GM19452 (cell line): ENCODE measurements at regions not wholly inside any gene's neighbourhood (a gene's known extent, or its start where the extent isn't known, plus 50 kb on each side); places are given as distances from the start of the nearest gene placed in this dataset.

Experiments used
- ATAC-seq: cut with Tn5 transposase; IDR thresholded peaks from one replicate; pipeline ENCODE4 v1.9.1; 2021; ENCODE audit not compliant: unreplicated experiment

DNA sequence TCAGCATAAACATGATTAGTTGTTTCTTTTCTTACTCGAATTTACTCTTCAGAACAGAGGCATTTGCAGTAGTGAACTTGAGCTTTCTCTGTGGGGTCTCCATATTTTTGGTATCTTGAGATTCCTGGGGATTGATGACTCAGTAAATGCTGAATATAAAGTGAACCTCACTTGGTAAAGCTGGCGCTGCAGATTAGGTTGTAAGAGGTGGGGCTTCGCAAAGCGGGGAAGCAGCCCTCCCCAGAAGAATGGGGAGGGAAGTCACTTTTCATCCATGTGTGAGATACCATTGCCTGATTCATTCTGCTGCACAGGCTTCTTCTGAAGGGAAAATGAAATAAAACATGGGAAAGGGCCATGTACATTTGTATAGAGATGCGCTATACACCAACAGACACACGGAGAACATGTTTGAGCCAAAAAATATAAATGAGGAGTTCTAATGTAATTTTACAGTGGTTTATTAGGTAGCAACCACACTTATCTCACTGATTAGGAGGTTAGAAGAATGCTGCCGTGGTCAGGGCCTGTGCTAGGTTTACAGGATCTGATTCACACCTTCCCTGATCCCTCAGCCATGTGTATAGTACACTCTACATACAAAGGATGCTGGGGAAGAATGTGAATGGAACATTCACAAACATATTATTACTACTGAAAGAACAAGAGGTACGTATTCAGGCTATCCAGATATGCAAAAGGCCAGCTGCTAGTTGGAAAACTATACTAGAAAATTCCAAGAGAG is 63.5 kb downstream of the DNTTIP2 start:
- no peak for ATAC-seq

- ATAC-seq = no peak
Measured at GRCh38 chr1:93814795-93815340, 64.1 kb downstream of the DNTTIP2 start.

GRCh38 chr1:93814059-93814794 is 64.8 kb downstream of the DNTTIP2 start:
- ATAC-seq = peak; percentile 81

DNA sequence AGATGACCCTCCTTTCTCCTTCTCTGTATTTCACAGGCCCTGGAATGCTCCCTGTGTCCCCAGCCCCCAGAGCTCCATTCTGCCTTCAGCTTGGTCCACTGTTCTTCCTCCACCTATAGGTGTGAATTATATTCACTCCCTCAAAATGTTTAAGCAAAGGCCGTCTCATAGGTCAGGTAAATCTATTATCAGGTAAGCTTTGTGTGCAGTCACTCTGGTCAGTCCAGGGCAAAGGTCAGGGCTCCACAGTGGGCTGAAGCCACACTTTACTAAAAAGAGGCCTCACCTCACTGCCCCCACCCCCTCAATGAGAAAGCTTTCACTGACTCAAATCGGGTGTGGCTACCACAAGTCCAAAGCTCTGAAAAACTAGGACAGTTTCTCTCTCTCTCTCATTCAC is 65.9 kb downstream of the DNTTIP2 start:
- no peak for ATAC-seq

GRCh38 chr1:93811326-93812065 is 67.5 kb downstream of the DNTTIP2 start:
- no peak for ATAC-seq

- no peak for ATAC-seq
Measured at GRCh38 chr1:93810316-93810715, 68.7 kb downstream of the DNTTIP2 start.

GRCh38 chr1:93808871-93809270 is 70.1 kb downstream of the DNTTIP2 start:
- no peak for ATAC-seq

DNA sequence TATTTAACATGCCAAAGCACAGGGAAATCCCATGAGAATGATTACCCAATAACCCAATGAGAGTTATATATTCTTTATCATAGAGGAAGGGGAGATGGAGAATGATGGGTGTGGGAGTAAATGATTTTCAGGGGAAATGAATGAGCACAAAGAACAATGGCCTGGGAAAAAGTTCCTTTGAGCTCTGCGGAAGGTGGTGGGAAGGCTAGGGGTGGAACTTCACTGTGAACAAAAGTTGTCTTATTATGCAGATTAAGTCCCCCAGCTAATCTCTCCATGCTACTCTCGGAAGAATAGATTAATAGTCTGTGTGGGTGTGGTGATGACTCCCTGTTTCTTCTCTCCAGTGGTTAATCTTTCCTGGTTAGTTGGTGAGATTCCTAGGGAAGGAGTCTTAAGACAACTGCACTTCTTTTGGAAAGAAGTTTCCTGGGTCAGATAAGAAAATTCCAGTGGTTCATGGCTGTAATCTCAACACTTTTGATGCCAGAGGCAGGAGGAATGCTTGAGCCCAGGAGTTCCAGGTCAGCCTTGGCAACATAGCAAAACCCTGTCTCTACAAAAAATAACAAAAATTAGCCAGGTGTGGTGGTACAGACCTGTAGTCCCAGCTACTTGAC is 71.6 kb downstream of the DNTTIP2 start:
- no peak for ATAC-seq

DNA sequence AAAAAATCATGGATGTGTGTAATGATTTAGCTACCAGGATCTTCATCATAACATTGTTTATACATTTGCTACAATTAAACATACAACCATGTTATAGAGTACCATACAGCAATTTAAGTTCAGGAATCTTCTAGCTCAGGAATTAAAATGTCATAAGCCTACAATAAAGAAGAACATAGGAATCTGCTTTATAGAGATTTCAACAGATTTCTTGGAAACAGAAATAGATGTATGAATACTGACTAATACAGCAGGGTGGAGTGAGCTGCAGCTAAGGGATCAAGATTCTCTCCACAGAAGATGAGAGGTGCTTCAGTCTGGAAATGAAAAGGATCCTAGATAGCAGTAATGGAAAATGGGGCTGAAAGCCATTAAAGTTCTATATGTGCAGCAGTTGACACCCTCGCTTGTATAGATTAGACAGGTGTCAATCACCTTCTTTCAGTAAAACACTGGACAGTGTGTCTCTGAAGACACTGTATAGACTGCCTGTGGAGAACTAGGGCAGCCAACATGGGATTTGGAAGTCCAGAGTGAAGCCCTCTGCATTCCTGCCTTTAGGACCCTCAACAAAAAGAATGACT is 73.9 kb downstream of the DNTTIP2 start:
- no peak for ATAC-seq

GRCh38 chr1:93804412-93804811 is 74.6 kb downstream of the DNTTIP2 start:
- ATAC-seq = no peak

DNA sequence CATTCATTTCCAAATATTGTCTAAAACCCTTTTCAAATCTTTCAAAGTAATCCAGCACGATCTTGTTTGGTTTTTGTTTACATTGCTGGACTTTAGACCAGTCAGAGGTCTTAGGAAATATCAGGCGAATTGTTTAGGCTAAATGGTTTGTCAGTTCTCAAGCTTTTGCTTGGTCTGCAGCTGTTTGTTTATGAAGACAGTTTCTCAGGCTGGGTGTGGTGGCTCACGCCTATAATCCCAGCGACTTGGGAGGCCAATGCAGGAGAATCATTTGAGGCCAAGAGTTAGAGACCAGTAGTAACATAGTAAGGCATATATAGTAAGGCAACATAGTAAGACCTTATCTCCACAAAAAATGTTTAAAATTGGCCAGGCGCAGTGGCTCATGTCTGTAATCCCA is 77.5 kb downstream of the DNTTIP2 start:
- no peak for ATAC-seq

- ATAC-seq = no peak
Measured at GRCh38 chr1:93800856-93801255, 78.2 kb downstream of the DNTTIP2 start.

DNA sequence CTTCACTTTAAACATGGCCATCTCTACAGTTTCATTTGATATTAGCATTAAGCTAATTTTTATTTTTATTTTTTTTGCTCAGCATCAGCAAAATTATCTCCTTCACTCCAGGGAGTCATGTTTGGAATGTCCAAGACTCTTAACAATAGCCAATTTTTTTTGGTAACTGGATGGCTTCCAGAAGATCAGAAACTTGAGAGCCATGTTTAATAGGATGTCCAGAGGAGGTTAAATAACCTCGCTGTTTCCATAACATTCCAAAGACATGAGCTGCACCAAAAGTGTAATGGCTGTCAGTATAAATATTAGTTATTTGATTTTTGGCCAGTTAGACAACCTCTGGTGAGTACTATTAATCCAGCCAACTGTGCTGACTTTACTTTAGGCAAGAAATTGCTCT is 80.7 kb downstream of the DNTTIP2 start:
- ATAC-seq = no peak

DNA sequence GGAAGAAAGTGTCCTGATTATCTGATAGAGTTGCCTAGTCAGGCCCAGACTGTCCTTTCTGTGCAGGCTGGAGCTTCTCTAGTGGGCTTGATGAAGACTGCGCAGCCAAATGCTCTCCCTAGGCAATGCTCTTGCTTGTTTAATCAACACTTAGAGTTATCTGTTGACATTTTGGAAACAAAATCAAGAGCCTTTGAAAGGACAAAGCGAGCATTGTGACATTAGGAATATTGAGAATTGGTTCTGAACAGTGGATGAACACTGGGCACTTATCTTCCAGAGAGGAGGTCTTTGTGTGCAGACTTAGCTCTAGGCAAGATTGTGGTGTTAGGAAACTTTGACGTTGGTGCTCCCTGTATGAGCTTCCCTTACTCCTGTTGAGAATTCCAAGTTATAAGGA is 94.5 kb downstream of the DNTTIP2 start:
- no peak for ATAC-seq

- ATAC-seq = no peak
Measured at GRCh38 chr1:93783876-93784275, 95.1 kb downstream of the DNTTIP2 start.

GRCh38 chr1:93779540-93780165 is 98.0 kb upstream of the BCAR3 start:
- ATAC-seq = no peak

DNA sequence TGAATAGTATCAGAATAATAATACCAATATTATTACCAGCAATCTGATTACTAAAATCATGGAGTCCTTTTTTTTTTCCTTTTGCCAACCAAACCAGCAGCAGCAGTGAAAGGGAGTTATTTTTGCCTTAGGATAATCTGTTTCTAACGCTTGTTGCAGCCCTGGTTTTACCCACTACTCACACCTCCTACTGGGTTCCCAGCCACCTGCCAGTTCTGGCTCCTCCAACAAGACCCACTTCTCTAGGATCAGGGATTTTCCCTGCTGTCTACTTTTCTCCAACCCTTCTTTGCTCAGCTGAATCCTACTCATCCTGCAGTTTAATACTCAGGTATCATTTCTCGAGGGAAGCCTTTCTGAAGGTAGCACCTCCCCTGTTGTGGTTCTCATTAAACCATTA is 96.8 kb upstream of the BCAR3 start:
- ATAC-seq = no peak

DNA sequence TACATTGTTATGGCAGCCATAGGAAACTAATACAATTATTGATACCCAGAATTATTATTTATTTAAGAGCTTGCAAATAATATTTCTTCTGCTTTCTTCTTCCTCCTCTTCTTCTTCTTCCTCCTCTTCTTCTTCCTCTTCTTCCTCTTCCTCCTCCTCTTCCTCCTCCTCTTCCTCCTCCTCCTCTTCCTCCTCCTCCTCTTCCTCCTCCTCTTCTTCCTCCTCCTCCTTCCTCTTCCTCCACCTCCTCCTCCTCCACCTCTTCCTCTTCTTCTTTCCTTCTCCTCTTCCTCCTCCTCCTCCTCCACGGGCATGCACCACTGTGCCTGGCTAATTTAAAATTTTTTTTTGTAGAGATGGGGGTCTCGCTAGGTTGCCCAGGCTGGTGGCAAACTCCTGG is 95.6 kb upstream of the BCAR3 start:
- ATAC-seq = no peak

DNA sequence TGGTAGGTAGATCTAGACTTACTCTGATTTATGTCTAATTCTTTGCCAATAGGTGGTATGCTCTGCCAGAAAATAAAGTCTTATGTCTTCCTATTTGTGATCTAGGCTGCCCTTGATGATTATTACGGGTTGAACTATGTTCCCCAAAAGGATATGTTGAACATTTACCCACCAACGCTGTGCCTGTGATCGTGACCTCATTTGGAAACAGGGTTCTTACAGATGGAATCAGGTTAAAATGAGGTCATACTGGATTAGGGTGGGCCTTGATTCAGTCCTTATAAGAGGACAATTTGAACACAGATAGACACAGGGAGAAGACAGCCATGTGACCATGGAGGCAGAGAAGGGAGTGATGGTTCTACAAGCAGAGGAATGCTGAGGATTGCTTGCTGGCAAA is 95.1 kb upstream of the BCAR3 start:
- no peak for ATAC-seq

DNA sequence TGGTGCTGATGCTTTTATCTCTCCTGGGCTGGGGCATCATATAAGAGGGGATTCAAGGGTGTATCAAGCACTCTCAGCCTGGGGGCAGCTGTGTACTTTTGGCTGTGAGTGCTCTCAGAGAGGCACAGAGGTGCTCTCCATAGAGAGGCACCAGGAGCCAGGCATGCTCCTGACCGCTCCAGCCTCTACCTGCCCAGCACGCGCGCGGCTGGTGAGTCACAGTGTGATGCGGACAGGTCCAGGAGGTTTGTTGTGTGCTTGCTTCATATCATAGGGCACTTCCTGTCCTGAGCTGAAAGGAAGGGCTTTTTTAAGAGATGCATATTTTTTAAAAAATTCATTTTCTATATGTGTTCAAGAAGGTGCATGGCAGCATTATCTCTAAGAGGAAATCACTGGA is 93.6 kb upstream of the BCAR3 start:
- no peak for ATAC-seq
